IMR-90 (cell line): ENCODE measurements at regions not wholly inside any gene's neighbourhood (a gene's known extent, or its start where the extent isn't known, plus 50 kb on each side); places are given as distances from the start of the nearest gene placed in this dataset.

Experiments
- ATAC-seq: fragments of 200-7000 bp; cut with Tn5 transposase; 2 replicates; pipeline ENCODE4 v1.9.1; 2020; ENCODE audit warnings: low read depth, mild to moderate bottlenecking, moderate library complexity
- BruUV-seq: library from RNA; stranded (reverse); fragments of 400-500 nt; replicated peaks from 2 replicates; lab custom pipeline; 2021; lab: Mats Ljungman, UMichigan
- CTCF ChIA-PET: fragments of 300-600 bp; formaldehyde crosslinking; extraction: SDS; loops from one replicate; lab custom pipeline; 2021; ENCODE audit warnings: antibody characterized with exemption; lab: Yijun Ruan, JAX
- POLR2A ChIA-PET: fragments of 300-600 bp; sonication (Branson Sonifier 250); formaldehyde crosslinking; loops from one replicate; lab custom pipeline; 2022; ENCODE audit warnings: antibody characterized with exemption; ENCODE audit not compliant: unreplicated experiment; lab: Charles Lee
- DNase-seq: peaks from one replicate; pipeline ENCODE4 v3.0.0; 2013
- H2AFZ ChIP-seq: replicated peaks from 2 replicates; pipeline ENCODE3; 2013; ENCODE audit warnings: low read length, mild to moderate bottlenecking; ENCODE audit not compliant: poor library complexity
- H2AK5ac ChIP-seq: 2 replicates; pipeline ENCODE4 v1.6.1; 2013; ENCODE audit warnings: low read depth, low read length, inconsistent platforms
- H2AK9ac ChIP-seq: replicated peaks from 2 replicates; pipeline ENCODE3; 2013; ENCODE audit warnings: mild to moderate bottlenecking, low read depth, low read length, moderate library complexity; ENCODE audit not compliant: poor library complexity
- H2BK120ac ChIP-seq: 2 replicates; pipeline ENCODE4 v1.6.1; 2013; ENCODE audit warnings: low read depth, low read length, inconsistent platforms
- H2BK15ac ChIP-seq: 3 replicates; pipeline ENCODE4 v1.6.1; 2013; ENCODE audit warnings: low read depth, low read length, inconsistent platforms
- H2BK20ac ChIP-seq: 2 replicates; pipeline ENCODE4 v1.6.1; 2013; ENCODE audit warnings: low read depth, mild to moderate bottlenecking, inconsistent platforms, low read length, moderate library complexity
- H2BK5ac ChIP-seq: 2 replicates; pipeline ENCODE4 v1.6.1; 2013; ENCODE audit warnings: mild to moderate bottlenecking, low read depth, low read length, inconsistent platforms; ENCODE audit not compliant: poor library complexity, severe bottlenecking
- H3K14ac ChIP-seq: replicated peaks from 2 replicates; pipeline ENCODE4 v1.6.1; 2013; ENCODE audit warnings: low read depth, low read length, inconsistent platforms
- H3K18ac ChIP-seq: 2 replicates; pipeline ENCODE4 v1.6.1; 2013; ENCODE audit warnings: low read depth, low read length, control low read depth
- H3K23ac ChIP-seq: 2 replicates; pipeline ENCODE4 v1.6.1; 2013; ENCODE audit warnings: low read depth, low read length, inconsistent platforms
- H3K27ac ChIP-seq: 2 replicates; pipeline ENCODE4 v1.5.1; 2013; ENCODE audit warnings: mild to moderate bottlenecking, control low read depth, low read length; ENCODE audit not compliant: insufficient read depth
- H3K27me3 ChIP-seq: 2 replicates; pipeline ENCODE4 v1.6.1; 2013; ENCODE audit warnings: low read length; ENCODE audit not compliant: control insufficient read depth, insufficient read depth
- H3K36me3 ChIP-seq: 2 replicates; pipeline ENCODE4 v1.6.1; 2013; ENCODE audit warnings: low read length, mixed read lengths; ENCODE audit not compliant: control insufficient read depth, insufficient read depth
- H3K4ac ChIP-seq: 2 replicates; pipeline ENCODE4 v1.6.1; 2013; ENCODE audit warnings: low read depth, low read length, inconsistent platforms
- H3K4me1 ChIP-seq: 2 replicates; pipeline ENCODE4 v1.6.1; 2013; ENCODE audit warnings: low read length, mixed read lengths; ENCODE audit not compliant: control insufficient read depth, insufficient read depth
- H3K4me2 ChIP-seq: 2 replicates; pipeline ENCODE4 v1.6.1; 2013; ENCODE audit warnings: low read depth, mild to moderate bottlenecking, control low read depth, low read length, moderate library complexity
- H3K4me3 ChIP-seq: 2 replicates; pipeline ENCODE4 v1.5.1; 2013; ENCODE audit warnings: low read depth, mild to moderate bottlenecking, control low read depth, low read length, moderate library complexity; ENCODE audit not compliant: insufficient read depth
- H3K56ac ChIP-seq: 2 replicates; pipeline ENCODE4 v1.6.1; 2013; ENCODE audit warnings: low read length, inconsistent platforms; ENCODE audit not compliant: insufficient read depth; ENCODE audit errors: extremely low read depth
- H3K79me1 ChIP-seq, 2 experiments: 2 replicates each; pipeline ENCODE4 v1.6.1; 2013; ENCODE audit warnings: low read length in 2 of 2, inconsistent platforms in 1 of 2, low read depth in 1 of 2
- H3K9ac ChIP-seq: 2 replicates; pipeline ENCODE4 v1.6.1; 2013; ENCODE audit warnings: low read depth, low read length, control low read depth
- H3K9me1 ChIP-seq: 2 replicates; pipeline ENCODE4 v1.6.1; 2013; ENCODE audit warnings: low read length, inconsistent platforms; ENCODE audit not compliant: insufficient read depth
- H3K9me3 ChIP-seq: 2 replicates; pipeline ENCODE4 v1.6.1; 2013; ENCODE audit warnings: low read length; ENCODE audit not compliant: control insufficient read depth, insufficient read depth
- H4K20me1 ChIP-seq: 2 replicates; pipeline ENCODE4 v1.6.1; 2013; ENCODE audit warnings: low read length, inconsistent platforms; ENCODE audit not compliant: insufficient read depth
- H4K5ac ChIP-seq: 2 replicates; pipeline ENCODE4 v1.6.1; 2013; ENCODE audit warnings: mild to moderate bottlenecking, low read depth, low read length, control low read depth
- H4K8ac ChIP-seq, 2 experiments: 2 replicates each; pipeline ENCODE4 v1.6.1; 2013; ENCODE audit warnings: low read depth in 2 of 2, low read length in 2 of 2, control low read depth in 1 of 2, inconsistent platforms in 1 of 2
- H4K91ac ChIP-seq: 2 replicates; pipeline ENCODE4 v1.6.1; 2013; ENCODE audit warnings: low read depth, low read length, inconsistent platforms; ENCODE audit not compliant: insufficient read depth
- CHD1 ChIP-seq: IDR thresholded peaks from 2 replicates; pipeline ENCODE4 v1.6.1; 2012; ENCODE audit warnings: low read depth, low read length, improper control_type of control experiment
- CTCF ChIP-seq: conservative IDR thresholded peaks from 2 replicates; pipeline ENCODE4 v1.5.1; 2012; ENCODE audit warnings: mild to moderate bottlenecking, low read depth, low read length, improper control_type of control experiment
- ELK1 ChIP-seq: fragments of 150-350 bp; IDR thresholded peaks from 2 replicates; pipeline ENCODE4 v1.6.1; 2016; ENCODE audit warnings: low read depth, mild to moderate bottlenecking, low read length, moderate library complexity, borderline replicate concordance
- NFE2L2 ChIP-seq: fragments of 150-350 bp; IDR thresholded peaks from 2 replicates; pipeline ENCODE4 v1.6.1; 2016; ENCODE audit warnings: low read depth, mild to moderate bottlenecking, low read length
- POLR2A ChIP-seq: IDR thresholded peaks from 2 replicates; pipeline ENCODE4 v1.6.1; 2012; ENCODE audit warnings: mild to moderate bottlenecking, low read depth, low read length
- RCOR1 ChIP-seq: IDR thresholded peaks from 2 replicates; pipeline ENCODE4 v1.6.1; 2012; ENCODE audit warnings: mild to moderate bottlenecking, low read length, improper control_type of control experiment; ENCODE audit not compliant: insufficient replicate concordance
- SMC3 ChIP-seq: fragments of 150-350 bp; IDR thresholded peaks from 2 replicates; pipeline ENCODE4 v1.6.1; 2016; ENCODE audit warnings: low read depth, mild to moderate bottlenecking, antibody characterized with exemption, low read length, moderate library complexity
- USF2 ChIP-seq: fragments of 150-350 bp; IDR thresholded peaks from 2 replicates; pipeline ENCODE4 v1.6.1; 2017; ENCODE audit warnings: mild to moderate bottlenecking, antibody characterized with exemption, low read length, low read depth
- WGBS, 2 experiments: methylation state at CpG; one replicate each; pipeline versions ENCODE4 v1.1.5 to v1.1.7; 2013; ENCODE audit warnings: missing lambda C conversion rate in 2 of 2; ENCODE audit not compliant: insufficient read length in 1 of 2; ENCODE audit errors: extremely low coverage in 2 of 2; 5-methylcytosine and 5-hydroxymethylcytosine counted together
- dilution Hi-C: fragments of 300-500 bp; cut with HindIII; formaldehyde crosslinking; loops from one replicate; pipeline ENCODE4 v1.14.3; 2018; ENCODE audit warnings: low sequenced_read_pairs; ENCODE audit not compliant: unreplicated experiment
- in situ Hi-C: fragments of 300-500 bp; cut with MboI; formaldehyde crosslinking; loops from 3 replicates; pipeline ENCODE4 v1.14.3; 2019; ENCODE audit warnings: low sequenced_read_pairs, inconsistent platforms, mixed read lengths
- intact Hi-C: fragments of 100-400 bp; cut with micrococcal nuclease; formaldehyde crosslinking; loops from 2 replicates; pipeline ENCODE4 v1.10.0; 2022

GRCh38 chr14:96727491-96727890, 69.7 kb upstream of the VRK1 start:
- dilution Hi-C loops (no loop called here), in situ Hi-C loops (no loop called here), intact Hi-C loops (no loop called here)
- no peak for TF ChIP-seq POLR2A
- TF ChIP-seq NFE2L2 = no peak
- no peak for TF ChIP-seq ELK1
- TF ChIP-seq SMC3 = no peak
- no peak for TF ChIP-seq USF2
- TF ChIP-seq CTCF = no peak
- TF ChIP-seq CHD1 = no peak
- TF ChIP-seq RCOR1 = no peak
- no peak overlapping the region for H3K56ac ChIP-seq
- H3K14ac ChIP-seq = no peak overlapping the region
- CTCF ChIA-PET = no interaction called here
- no peaks in the 10 kb centered on the region for H3K79me1 ChIP-seq
- POLR2A ChIA-PET = no interaction called here
- ATAC-seq = no peak
- H2AK9ac ChIP-seq = no peak overlapping the region
- H3K27me3 ChIP-seq = no peaks in the 10 kb centered on the region; the same call in 1 of the 2 replicates
- no peak overlapping the region for H3K23ac ChIP-seq
- H3K27ac ChIP-seq = no peak overlapping the region
- no peak overlapping the region for H2BK15ac ChIP-seq
- H3K9me3 ChIP-seq = no peaks in the 10 kb centered on the region
- no peaks in the 10 kb centered on the region for H4K20me1 ChIP-seq
- H3K4me2 ChIP-seq = no peak overlapping the region
- no peak overlapping the region for H2BK120ac ChIP-seq
- no peak for DNase-seq
- no peaks in the 10 kb centered on the region for H3K36me3 ChIP-seq
- no peaks in the 10 kb centered on the region for H3K4me1 ChIP-seq
- H3K4ac ChIP-seq = no peak overlapping the region
- H2BK20ac ChIP-seq = no peak overlapping the region
- H4K8ac ChIP-seq = no peak overlapping the region
- no peak overlapping the region for H2BK5ac ChIP-seq
- no peak overlapping the region for H2AK5ac ChIP-seq
- no peak overlapping the region for H3K9ac ChIP-seq
- BruUV-seq = no TSS peak
- H3K18ac ChIP-seq = no peak overlapping the region
- no peak overlapping the region for H4K5ac ChIP-seq
- 57% methylated on average over 1 of the region's 3 CpGs; no CpG with 5 or more reads in 1 of the 2 experiments for WGBS, 2 experiments
- H3K4me3 ChIP-seq = no peak overlapping the region
- H4K91ac ChIP-seq = no peak overlapping the region
- no peaks in the 10 kb centered on the region for H3K9me1 ChIP-seq
- H2AFZ ChIP-seq = no peak overlapping the region
